GM12878 (cell line): ENCODE measurements at regions not wholly inside any gene's neighbourhood (a gene's known extent, or its start where the extent isn't known, plus 50 kb on each side); places are given as distances from the start of the nearest gene placed in this dataset.

Experiments
- CEBPZ ChIP-seq: fragments of 150-350 bp; IDR thresholded peaks from 2 replicates; pipeline ENCODE4 v1.6.1; 2016; ENCODE audit warnings: low read depth, low read length
- CTCF ChIP-seq, 3 experiments: IDR thresholded peaks in 2 of 3; conservative IDR thresholded peaks in 1 of 3; 2 replicates each; pipeline ENCODE4 v1.5.1; 2011; ENCODE audit warnings: low read depth in 3 of 3, low read length in 3 of 3, mild to moderate bottlenecking in 3 of 3, control low read depth in 2 of 3, moderate library complexity in 2 of 3, inconsistent platforms in 1 of 3, mixed read lengths in 1 of 3; ENCODE audit not compliant: control insufficient read depth in 2 of 3, insufficient read depth in 1 of 3; ENCODE audit errors: extremely low read depth in 1 of 3
- EGR1 ChIP-seq, 2 experiments: IDR thresholded peaks; 1 replicate in 1 of 2; 2 replicates in 1 of 2; pipeline ENCODE4 v1.6.1; 2011 to 2012; ENCODE audit warnings: low read depth in 2 of 2, low read length in 2 of 2, borderline replicate concordance in 1 of 2, mild to moderate bottlenecking in 1 of 2, moderate library complexity in 1 of 2
- EZH2 ChIP-seq: IDR thresholded peaks from 2 replicates; pipeline ENCODE4 v1.6.1; 2012; ENCODE audit warnings: low read depth, mild to moderate bottlenecking, control low read depth, inconsistent platforms, low read length, borderline replicate concordance; ENCODE audit not compliant: control insufficient read depth
- TCF12 ChIP-seq: IDR thresholded peaks from 2 replicates; pipeline ENCODE4 v1.6.1; 2011; ENCODE audit warnings: low read depth, mild to moderate bottlenecking, low read length

GRCh38 chr6:112575309-112575834 lies 228.2 kb downstream of the RFPL4B start:
- TF ChIP-seq CEBPZ (no peak), TCF12 (no peak), EGR1 (IDR thresholded peaks at IDR 0.05; ENCODE audit: borderline replicate concordance in 1 of 2, low read depth in 2 of 2, low read length in 2 of 2) (no peak), EZH2 (no peak), CTCF (IDR thresholded peaks at IDR 0.05 in 2 of 3, conservative IDR thresholded peaks at IDR 0.05 in 1 of 3; ENCODE audit: control insufficient read depth in 2 of 3, extremely low read depth in 1 of 3, insufficient read depth in 1 of 3, low read depth in 3 of 3, low read length in 3 of 3) (no peak)
